HG02798 (cell line): ENCODE measurements at regions not wholly inside any gene's neighbourhood (a gene's known extent, or its start where the extent isn't known, plus 50 kb on each side); places are given as distances from the start of the nearest gene placed in this dataset.

Experiments
- ATAC-seq: cut with Tn5 transposase; IDR thresholded peaks from one replicate; pipeline ENCODE4 v1.9.1; 2021; ENCODE audit warnings: mild to moderate bottlenecking; ENCODE audit not compliant: unreplicated experiment, poor library complexity

- ATAC-seq: no peak
Observed at GRCh38 chr1:193348769-193349535, 162.5 kb upstream of the B3GALT2 start.

GRCh38 chr1:193348091-193348768, 161.8 kb upstream of the B3GALT2 start:
- ATAC-seq: no peak

- ATAC-seq: no peak
Observed at GRCh38 chr1:193346085-193346484, 159.7 kb upstream of the B3GALT2 start.

- no peak for ATAC-seq
Observed at GRCh38 chr1:193342811-193343210, 156.4 kb upstream of the B3GALT2 start.

- no peak for ATAC-seq
Observed at GRCh38 chr1:193340331-193340730, 153.9 kb upstream of the B3GALT2 start.

- ATAC-seq: no peak
Observed at GRCh38 chr1:193339401-193339800, 153.0 kb upstream of the B3GALT2 start.

GRCh38 chr1:193338194-193338593, 151.8 kb upstream of the B3GALT2 start:
- ATAC-seq: no peak

- no peak for ATAC-seq
Observed at GRCh38 chr1:193335806-193336428, 149.5 kb upstream of the B3GALT2 start.

GRCh38 chr1:193333166-193333565, 146.8 kb upstream of the B3GALT2 start:
- no peak for ATAC-seq

GRCh38 chr1:193326296-193326695, 139.9 kb upstream of the B3GALT2 start:
- ATAC-seq: no peak

GRCh38 chr1:193325771-193326170, 139.4 kb upstream of the B3GALT2 start:
- no peak for ATAC-seq

GRCh38 chr1:193325042-193325441, 138.6 kb upstream of the B3GALT2 start:
- no peak for ATAC-seq

GRCh38 chr1:193322211-193322610, 135.8 kb upstream of the B3GALT2 start:
- no peak for ATAC-seq

- no peak for ATAC-seq
Observed at GRCh38 chr1:193321242-193321840, 134.9 kb upstream of the B3GALT2 start.

- no peak for ATAC-seq
Observed at GRCh38 chr1:193320270-193320669, 133.9 kb upstream of the B3GALT2 start.

GRCh38 chr1:193318347-193318746, 131.9 kb upstream of the B3GALT2 start:
- ATAC-seq: no peak

- no peak for ATAC-seq
Observed at GRCh38 chr1:193313354-193314140, 127.1 kb upstream of the B3GALT2 start.

GRCh38 chr1:193312432-193312831, 126.0 kb upstream of the B3GALT2 start:
- no peak for ATAC-seq

GRCh38 chr1:193311226-193311948, 125.0 kb upstream of the B3GALT2 start:
- no peak for ATAC-seq

- no peak for ATAC-seq
Observed at GRCh38 chr1:193310564-193310963, 124.2 kb upstream of the B3GALT2 start.
